Suprapubic skin (tissue), 3 donors: ENCODE measurements at regions not wholly inside any gene's neighbourhood (a gene's known extent, or its start where the extent isn't known, plus 50 kb on each side); places are given as distances from the start of the nearest gene placed in this dataset.

Source experiments
- CTCF ChIP-seq, 2 donors: fragments of 200-600 bp in 1 of 2; fragments of 450-650 bp in 1 of 2; sonication (generic) in 1 of 2; IDR thresholded peaks; one replicate each; pipeline ENCODE4 v1.5.1; 2016 to 2019; ENCODE audit warnings: antibody characterized with exemption in 2 of 2, mild to moderate bottlenecking in 1 of 2, moderate library complexity in 1 of 2
- POLR2A ChIP-seq, 2 donors: fragments of 450-650 bp; IDR thresholded peaks; one replicate each; pipeline ENCODE4 v1.6.1; 2017; ENCODE audit warnings: antibody characterized with exemption in 2 of 2, mild to moderate bottlenecking in 2 of 2, moderate library complexity in 2 of 2

DNA sequence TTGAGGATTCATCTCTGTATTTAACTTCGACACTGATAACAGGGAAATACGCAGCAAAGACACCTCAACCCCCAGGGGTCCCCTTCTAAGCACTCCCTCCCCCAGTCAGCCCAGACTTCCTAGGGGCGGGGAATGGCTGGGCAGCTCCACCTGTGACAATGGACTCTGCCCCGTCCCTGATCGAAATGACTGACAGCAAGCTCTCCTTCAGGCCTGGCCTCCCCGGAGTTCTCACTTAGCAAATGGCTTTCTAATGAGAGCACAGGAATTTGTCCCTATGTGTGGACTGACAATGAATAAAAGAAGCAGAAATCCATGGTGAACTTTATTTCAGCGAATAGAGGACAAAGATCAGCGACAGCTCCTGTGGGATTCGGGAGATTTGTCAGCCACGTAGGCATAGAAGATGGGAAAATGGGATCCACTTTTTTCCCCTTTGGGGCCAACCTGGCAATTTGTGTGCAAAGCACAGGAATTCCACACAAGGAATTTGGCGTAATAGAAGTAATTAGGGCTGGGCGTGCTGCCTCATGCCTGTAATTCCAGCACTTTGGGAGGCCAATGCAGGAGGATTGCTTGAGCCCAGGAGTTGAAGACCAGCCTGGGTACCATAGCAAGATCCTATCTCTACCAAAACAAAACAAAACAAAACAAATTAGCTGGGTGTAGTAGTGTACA lies 63.8 kb downstream of the TNFAIP2 start:
- no peak for TF ChIP-seq CTCF (IDR thresholded peaks at IDR 0.05)
- TF ChIP-seq POLR2A (IDR thresholded peaks at IDR 0.05) = no peak
